ENCODE measurements at regions not wholly inside any gene's neighbourhood (a gene's known extent, or its start where the extent isn't known, plus 50 kb on each side); places are given as distances from the start of the nearest gene placed in this dataset.

DNA sequence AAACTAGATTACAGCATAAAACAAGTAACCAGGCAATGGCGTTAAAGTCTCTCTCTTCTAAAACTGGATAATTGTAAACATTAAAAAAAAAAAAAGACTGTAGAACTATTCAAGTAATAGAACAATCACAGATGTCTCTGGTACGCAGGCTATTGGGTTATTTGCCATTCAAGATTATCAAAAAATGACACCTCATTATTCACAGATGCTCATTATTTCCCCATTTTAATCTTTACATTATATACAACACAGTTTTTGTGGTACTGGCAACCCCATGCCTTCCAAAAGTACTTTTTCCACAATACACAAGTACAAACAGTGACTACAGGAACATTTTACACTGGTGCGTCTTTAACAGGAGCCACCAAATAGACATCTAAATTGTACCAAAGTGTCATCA is 109.4 kb downstream of the ZNF608 start:
- WGBS (ENCODE audit: insufficient coverage): no CpG with 5 or more reads among the region's 3 CpGs
- no peaks in the 10 kb centered on the region for H3K4me1 ChIP-seq (ENCODE audit: control insufficient read depth in 1 of 2, insufficient read depth in 2 of 2, low read length in 2 of 2)
- H3K79me2 ChIP-seq (ENCODE audit: insufficient read depth, low read length): no peaks in the 10 kb centered on the region
- H3K36me3 ChIP-seq (replicated peaks in 1 of 2; ENCODE audit: control insufficient read depth in 1 of 2, insufficient read depth in 2 of 2, low read length in 2 of 2): no peaks in the 10 kb centered on the region
- no peak overlapping the region for H3K9ac ChIP-seq (ENCODE audit: insufficient read depth, low read length, poor library complexity, severe bottlenecking)
- TF ChIP-seq, protein P1, sequence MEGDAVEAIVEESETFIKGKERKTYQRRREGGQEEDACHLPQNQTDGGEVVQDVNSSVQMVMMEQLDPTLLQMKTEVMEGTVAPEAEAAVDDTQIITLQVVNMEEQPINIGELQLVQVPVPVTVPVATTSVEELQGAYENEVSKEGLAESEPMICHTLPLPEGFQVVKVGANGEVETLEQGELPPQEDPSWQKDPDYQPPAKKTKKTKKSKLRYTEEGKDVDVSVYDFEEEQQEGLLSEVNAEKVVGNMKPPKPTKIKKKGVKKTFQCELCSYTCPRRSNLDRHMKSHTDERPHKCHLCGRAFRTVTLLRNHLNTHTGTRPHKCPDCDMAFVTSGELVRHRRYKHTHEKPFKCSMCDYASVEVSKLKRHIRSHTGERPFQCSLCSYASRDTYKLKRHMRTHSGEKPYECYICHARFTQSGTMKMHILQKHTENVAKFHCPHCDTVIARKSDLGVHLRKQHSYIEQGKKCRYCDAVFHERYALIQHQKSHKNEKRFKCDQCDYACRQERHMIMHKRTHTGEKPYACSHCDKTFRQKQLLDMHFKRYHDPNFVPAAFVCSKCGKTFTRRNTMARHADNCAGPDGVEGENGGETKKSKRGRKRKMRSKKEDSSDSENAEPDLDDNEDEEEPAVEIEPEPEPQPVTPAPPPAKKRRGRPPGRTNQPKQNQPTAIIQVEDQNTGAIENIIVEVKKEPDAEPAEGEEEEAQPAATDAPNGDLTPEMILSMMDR (IDR thresholded peaks at IDR 0.05): no peak
- Mint-ChIP-seq H3K36me3 (no peaks in the 10 kb centered on the region), H3K4me1 (no peaks in the 10 kb centered on the region), H3K9me3 (peaks cover 0 to 2% (median 0%) of the 10 kb centered on the region in 7 donors), H3K27me3 (ENCODE audit: low read depth in 3 of 3) (peaks cover 8 to 24% (median 23%) of the 10 kb centered on the region in 3 donors), H3K4me3 (no peak overlapping the region), H3K27ac (no peak overlapping the region)
- intact Hi-C loops (cut with micrococcal nuclease): no loop called here
- H4K20me1 ChIP-seq (ENCODE audit: insufficient read depth, low read length): no peaks in the 10 kb centered on the region
- H3K4me3 ChIP-seq (replicated peaks in 1 of 3; ENCODE audit: low read depth in 2 of 3, low read length in 3 of 3): no peak overlapping the region
- no peak for DNase-seq
- no peaks in the 10 kb centered on the region for H3K9me3 ChIP-seq (replicated peaks in 1 of 2; ENCODE audit: control insufficient read depth in 1 of 2, insufficient read depth in 1 of 2, low read length in 2 of 2)
- H3K27ac ChIP-seq (ENCODE audit: low read depth in 1 of 2, low read length in 2 of 2): no peak overlapping the region
- H3K27me3 ChIP-seq (ENCODE audit: control insufficient read depth in 2 of 2, insufficient read depth in 2 of 2, low read length in 2 of 2): peaks cover 12 to 17% of the 10 kb centered on the region in 2 donors
- no peak overlapping the region for H3K4me2 ChIP-seq (replicated peaks; ENCODE audit: extremely low read depth, low read length, poor library complexity, severe bottlenecking)
- no peak overlapping the region for H2AFZ ChIP-seq (ENCODE audit: insufficient read depth, low read depth, low read length, poor library complexity, severe bottlenecking)

DNA sequence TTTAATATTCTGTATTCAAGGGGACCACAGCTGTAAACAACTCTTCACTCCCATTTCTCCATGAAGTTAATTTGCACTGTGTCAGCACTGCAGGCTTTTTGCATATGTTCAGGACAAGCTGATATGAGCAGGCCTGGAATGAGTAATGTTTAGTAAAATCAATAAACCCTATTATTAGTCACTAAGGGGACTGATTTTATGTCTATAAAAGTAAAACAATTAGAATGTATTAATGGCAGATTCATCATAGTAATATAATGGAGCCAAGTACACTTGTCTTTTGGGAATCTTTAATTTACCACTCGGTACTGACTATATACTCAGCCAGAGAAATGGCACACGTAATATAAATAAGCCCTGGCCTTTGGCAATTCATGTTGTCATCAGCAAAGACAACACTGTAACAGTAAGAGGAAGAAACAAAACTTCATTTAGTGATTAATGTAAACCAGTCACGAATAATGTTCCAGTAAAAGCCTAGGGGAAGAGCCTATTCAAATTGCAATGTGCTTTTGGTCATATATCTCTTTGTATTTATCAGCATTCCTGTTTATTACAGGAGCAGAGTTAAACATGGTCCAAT is 111.6 kb downstream of the ZNF608 start:
- H3K36me3 Mint-ChIP-seq: no peaks in the 10 kb centered on the region
- no CpG with 5 or more reads among the region's 3 CpGs for WGBS (ENCODE audit: insufficient coverage)
- TF ChIP-seq, protein P1 (IDR thresholded peaks at IDR 0.05): no peak
- no peaks in the 10 kb centered on the region for H3K4me1 ChIP-seq (ENCODE audit: control insufficient read depth in 1 of 2, insufficient read depth in 2 of 2, low read length in 2 of 2)
- H4K20me1 ChIP-seq (ENCODE audit: insufficient read depth, low read length): no peaks in the 10 kb centered on the region
- H3K9ac ChIP-seq (ENCODE audit: insufficient read depth, low read length, poor library complexity, severe bottlenecking): no peak overlapping the region
- peaks cover 6 to 19% (median 15%) of the 10 kb centered on the region in 3 donors for H3K27me3 Mint-ChIP-seq (ENCODE audit: low read depth in 3 of 3)
- H3K4me3 ChIP-seq (replicated peaks in 1 of 3; ENCODE audit: low read depth in 2 of 3, low read length in 3 of 3): no peak overlapping the region
- H3K4me2 ChIP-seq (replicated peaks; ENCODE audit: extremely low read depth, low read length, poor library complexity, severe bottlenecking): no peak overlapping the region
- no peaks in the 10 kb centered on the region for H3K4me1 Mint-ChIP-seq
- no peak for DNase-seq
- H3K79me2 ChIP-seq (ENCODE audit: insufficient read depth, low read length): no peaks in the 10 kb centered on the region
- no peaks in the 10 kb centered on the region for H3K9me3 ChIP-seq (replicated peaks in 1 of 2; ENCODE audit: control insufficient read depth in 1 of 2, insufficient read depth in 1 of 2, low read length in 2 of 2)
- no peak overlapping the region for H3K4me3 Mint-ChIP-seq
- no peaks in the 10 kb centered on the region for H3K36me3 ChIP-seq (replicated peaks in 1 of 2; ENCODE audit: control insufficient read depth in 1 of 2, insufficient read depth in 2 of 2, low read length in 2 of 2)
- no peak overlapping the region for H2AFZ ChIP-seq (ENCODE audit: insufficient read depth, low read depth, low read length, poor library complexity, severe bottlenecking)
- intact Hi-C loops (cut with micrococcal nuclease): no loop called here
- no peak overlapping the region for H3K27ac ChIP-seq (ENCODE audit: low read depth in 1 of 2, low read length in 2 of 2)
- H3K9me3 Mint-ChIP-seq: peaks cover 0 to 3% (median 1%) of the 10 kb centered on the region in 7 donors
- H3K27ac Mint-ChIP-seq: no peak overlapping the region
- H3K27me3 ChIP-seq (ENCODE audit: control insufficient read depth in 2 of 2, insufficient read depth in 2 of 2, low read length in 2 of 2): peaks cover 6 to 13% of the 10 kb centered on the region in 2 donors

Data from CD14-positive monocyte (primary cell).